Esophagus squamous epithelium (tissue), 5 donors: ENCODE measurements at regions not wholly inside any gene's neighbourhood (a gene's known extent, or its start where the extent isn't known, plus 50 kb on each side); places are given as distances from the start of the nearest gene placed in this dataset.

Source experiments
- DNase-seq: peaks from one replicate; lab custom pipeline; 2025; lab: John Stamatoyannopoulos, UW
- H3K27ac ChIP-seq, 4 donors: fragments of 200-600 bp; sonication (generic); one replicate each; pipeline ENCODE4 v1.5.1; 2016 to 2019; ENCODE audit warnings: mild to moderate bottlenecking in 1 of 4
- H3K27me3 ChIP-seq, 4 donors: fragments of 200-600 bp; sonication (generic); 1 replicate in 3 of 4; 2 replicates in 1 of 4; pipeline versions ENCODE4 v1.5.1 to v1.6.0; 2017 to 2021; ENCODE audit warnings: antibody characterized with exemption in 1 of 4
- H3K36me3 ChIP-seq, 3 donors: fragments of 200-600 bp; sonication (generic); one replicate each; pipeline ENCODE4 v1.5.1; 2016 to 2019
- H3K4me1 ChIP-seq, 3 donors: fragments of 200-600 bp; sonication (generic); one replicate each; pipeline ENCODE4 v1.5.1; 2017 to 2019
- H3K4me3 ChIP-seq, 4 donors: fragments of 200-600 bp; sonication (generic); 1 replicate in 3 of 4; 2 replicates in 1 of 4; pipeline ENCODE4 v1.5.1; 2016 to 2019; ENCODE audit warnings: mild to moderate bottlenecking in 2 of 4, moderate library complexity in 1 of 4
- H3K9me3 ChIP-seq, 3 donors: fragments of 200-600 bp; sonication (generic); one replicate each; pipeline ENCODE4 v1.5.1; 2016 to 2019
- POLR2A ChIP-seq, 4 donors: fragments of 450-650 bp; IDR thresholded peaks; one replicate each; pipeline ENCODE4 v1.6.1; 2017; ENCODE audit warnings: antibody characterized with exemption in 4 of 4, mild to moderate bottlenecking in 4 of 4, moderate library complexity in 3 of 4
- WGBS, 2 donors: methylation state at CpG; one replicate each; pipeline ENCODE4 v1.1.5; 2018; 5-methylcytosine and 5-hydroxymethylcytosine counted together
- intact Hi-C: fragments of 100-400 bp; cut with DNase I; formaldehyde crosslinking; loops from one replicate; pipeline ENCODE4 v1.15.0; 2022
- TF ChIP-seq, protein P1 (sequence below), 6 experiments: fragments of 450-650 bp in 4 of 6; fragments of 200-600 bp in 2 of 6; sonication (generic) in 2 of 6; IDR thresholded peaks; one replicate each; pipeline ENCODE4 v1.5.1; 2016 to 2019; ENCODE audit warnings: antibody characterized with exemption in 6 of 6, mild to moderate bottlenecking in 4 of 6, moderate library complexity in 4 of 6
- donor health status: DM: yes; HTN: yes; CAD: no.

DNA sequence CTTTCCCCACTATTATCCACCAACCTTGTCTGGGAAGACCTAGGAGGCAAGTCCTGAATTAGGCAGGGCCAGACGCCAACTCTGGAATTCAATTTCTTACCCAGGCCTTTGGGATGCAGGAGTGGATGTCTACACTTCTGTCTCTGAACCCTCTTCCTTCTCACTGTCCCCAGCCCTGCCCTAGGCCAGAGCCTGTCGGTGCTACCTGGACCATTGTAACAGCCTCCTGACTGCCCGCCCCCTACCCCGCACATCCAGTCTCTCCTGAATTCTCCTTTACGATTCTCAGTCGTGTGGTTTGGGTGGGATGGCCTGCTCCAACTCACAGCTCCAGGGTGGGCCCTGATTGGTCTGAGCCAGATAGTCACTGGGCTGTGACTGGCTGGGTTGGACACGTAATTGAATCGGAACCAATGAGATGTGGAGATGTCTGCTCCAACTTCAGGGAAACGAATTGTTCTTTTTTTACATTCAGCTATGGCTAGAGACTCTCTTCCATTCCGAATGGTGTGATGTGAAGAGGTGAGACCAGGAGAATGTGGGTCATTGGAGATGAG lies 304.6 kb downstream of the PTPRU start:
- Histone ChIP-seq H3K4me3 (no peak overlapping the region), H3K9me3 (no peaks in the 10 kb centered on the region), H3K27ac (no peak overlapping the region), H3K4me1 (no peaks in the 10 kb centered on the region), H3K36me3 (no peaks in the 10 kb centered on the region), H3K27me3 (peaks cover 0 to 10% (median 0%) of the 10 kb centered on the region in 4 donors)
- TF ChIP-seq, protein P1, sequence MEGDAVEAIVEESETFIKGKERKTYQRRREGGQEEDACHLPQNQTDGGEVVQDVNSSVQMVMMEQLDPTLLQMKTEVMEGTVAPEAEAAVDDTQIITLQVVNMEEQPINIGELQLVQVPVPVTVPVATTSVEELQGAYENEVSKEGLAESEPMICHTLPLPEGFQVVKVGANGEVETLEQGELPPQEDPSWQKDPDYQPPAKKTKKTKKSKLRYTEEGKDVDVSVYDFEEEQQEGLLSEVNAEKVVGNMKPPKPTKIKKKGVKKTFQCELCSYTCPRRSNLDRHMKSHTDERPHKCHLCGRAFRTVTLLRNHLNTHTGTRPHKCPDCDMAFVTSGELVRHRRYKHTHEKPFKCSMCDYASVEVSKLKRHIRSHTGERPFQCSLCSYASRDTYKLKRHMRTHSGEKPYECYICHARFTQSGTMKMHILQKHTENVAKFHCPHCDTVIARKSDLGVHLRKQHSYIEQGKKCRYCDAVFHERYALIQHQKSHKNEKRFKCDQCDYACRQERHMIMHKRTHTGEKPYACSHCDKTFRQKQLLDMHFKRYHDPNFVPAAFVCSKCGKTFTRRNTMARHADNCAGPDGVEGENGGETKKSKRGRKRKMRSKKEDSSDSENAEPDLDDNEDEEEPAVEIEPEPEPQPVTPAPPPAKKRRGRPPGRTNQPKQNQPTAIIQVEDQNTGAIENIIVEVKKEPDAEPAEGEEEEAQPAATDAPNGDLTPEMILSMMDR (IDR thresholded peaks at IDR 0.05), result no peak
- no peak for TF ChIP-seq POLR2A (IDR thresholded peaks at IDR 0.05)
- no peak for DNase-seq
- 83 to 87% methylated on average over 5 to 10 of the region's 10 CpGs for WGBS, 2 donors
- intact Hi-C loops, result no loop called here

DNA sequence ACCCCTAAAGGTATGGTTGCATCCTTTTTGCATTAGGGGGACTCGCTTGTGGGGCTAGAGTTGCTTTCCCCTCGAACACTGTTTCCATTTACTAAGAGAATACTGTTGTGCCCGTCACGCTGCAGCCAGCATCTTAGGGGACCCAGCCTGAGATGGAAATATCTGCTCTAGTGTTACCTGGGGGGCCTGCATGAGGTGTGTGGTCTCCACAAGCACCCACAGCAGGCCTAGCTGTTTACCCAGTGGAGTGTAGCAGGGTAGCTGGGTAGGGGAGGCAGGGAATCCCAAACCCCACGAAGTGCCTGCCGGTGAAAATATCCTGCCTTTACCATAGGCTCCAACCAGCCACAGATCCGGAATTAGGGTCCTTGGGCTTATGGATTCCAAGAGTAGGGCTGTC lies 303.6 kb downstream of the PTPRU start:
- Histone ChIP-seq H3K4me3 (no peak overlapping the region), H3K36me3 (no peaks in the 10 kb centered on the region), H3K27me3 (peaks cover 0 to 10% (median 0%) of the 10 kb centered on the region in 4 donors), H3K4me1 (no peaks in the 10 kb centered on the region), H3K27ac (no peak overlapping the region), H3K9me3 (no peaks in the 10 kb centered on the region)
- DNase-seq, result no peak
- TF ChIP-seq, protein P1 (IDR thresholded peaks at IDR 0.05), result no peak
- TF ChIP-seq POLR2A (IDR thresholded peaks at IDR 0.05), result no peak
- 74 to 76% methylated on average over 3 to 4 of the region's 7 CpGs for WGBS, 2 donors
- intact Hi-C loops, result no loop called here

DNA sequence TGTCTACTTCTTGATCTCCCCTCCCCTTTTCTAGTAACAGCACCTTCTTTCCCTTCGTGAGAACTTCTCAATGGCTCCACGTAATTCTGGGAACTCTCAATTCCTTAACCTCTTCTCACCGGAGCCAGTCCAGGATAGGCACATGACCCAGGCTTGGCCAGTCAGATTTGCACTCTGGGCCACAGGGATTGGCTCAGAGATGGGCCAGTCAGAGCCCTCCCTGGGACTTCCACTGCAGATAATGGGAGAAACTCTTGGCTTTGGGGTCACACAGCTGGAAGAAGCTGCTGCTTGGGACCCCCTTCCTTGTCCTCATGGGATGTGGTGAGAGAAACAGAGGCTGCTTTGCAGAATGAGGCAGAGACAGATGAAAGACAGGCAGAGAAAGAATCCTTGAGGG lies 302.3 kb downstream of the PTPRU start:
- DNase-seq, result no peak
- H3K4me1 ChIP-seq, result no peaks in the 10 kb centered on the region
- H3K27me3 ChIP-seq, result peaks cover 0 to 15% (median 0%) of the 10 kb centered on the region in 4 donors
- WGBS, 2 donors, result 38 to 56% methylated on average over 3 of the region's 3 CpGs
- H3K4me3 ChIP-seq, result no peak overlapping the region
- H3K36me3 ChIP-seq, result no peaks in the 10 kb centered on the region
- no peak overlapping the region for H3K27ac ChIP-seq
- intact Hi-C loops, result no loop called here
- no peak for TF ChIP-seq POLR2A (IDR thresholded peaks at IDR 0.05)
- TF ChIP-seq, protein P1 (IDR thresholded peaks at IDR 0.05), result no peak
- no peaks in the 10 kb centered on the region for H3K9me3 ChIP-seq

DNA sequence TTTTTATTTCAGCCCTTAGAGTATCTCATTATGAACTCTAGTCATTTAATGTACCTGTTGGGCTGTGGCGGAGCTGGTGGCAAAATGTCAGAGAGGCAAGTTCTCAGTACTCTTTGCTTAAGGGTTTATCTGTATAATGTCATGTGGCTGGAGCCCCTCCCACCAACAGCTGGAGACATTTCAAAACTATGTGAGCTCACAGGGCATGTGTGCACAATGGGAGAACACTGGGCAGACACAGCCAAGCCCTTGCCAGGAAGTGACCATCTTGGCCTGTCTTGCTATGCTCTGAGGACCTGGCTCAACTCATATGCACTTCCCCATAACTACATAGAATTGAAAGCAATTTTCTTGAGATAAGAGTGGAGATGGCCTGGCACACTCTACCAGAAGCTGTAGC lies 296.4 kb downstream of the PTPRU start:
- Histone ChIP-seq H3K4me1 (no peaks in the 10 kb centered on the region), H3K27me3 (peaks cover 0 to 12% (median 0%) of the 10 kb centered on the region in 4 donors), H3K27ac (no peak overlapping the region), H3K4me3 (no peak overlapping the region), H3K36me3 (no peaks in the 10 kb centered on the region), H3K9me3 (peaks cover 0 to 12% (median 0%) of the 10 kb centered on the region in 3 donors)
- TF ChIP-seq, protein P1 (IDR thresholded peaks at IDR 0.05), result no peak
- 71 to 100% methylated on average over 1 of the region's 1 CpG for WGBS, 2 donors
- intact Hi-C loops, result no loop called here
- no peak for DNase-seq

DNA sequence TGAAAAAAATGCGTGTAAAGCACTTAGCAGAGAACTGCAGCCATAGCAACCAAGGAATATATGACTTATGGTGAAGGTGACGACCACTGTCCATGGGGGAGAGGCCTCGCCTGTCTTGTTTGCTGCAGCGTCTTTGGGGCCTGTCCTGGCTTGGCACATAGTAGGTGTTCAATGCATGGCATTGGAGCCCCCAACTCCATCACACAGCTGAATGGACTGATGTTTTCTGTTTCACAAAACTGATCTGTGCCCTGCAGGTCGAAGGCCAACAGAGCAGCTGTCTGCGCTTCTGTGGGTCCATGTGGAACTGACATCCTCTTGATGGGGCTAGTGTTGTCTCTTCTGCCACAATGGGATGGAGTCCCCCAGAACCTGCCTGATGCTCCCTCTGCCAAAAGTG lies 296.0 kb downstream of the PTPRU start:
- 66 to 79% methylated on average over 6 of the region's 6 CpGs for WGBS, 2 donors
- peaks cover 0 to 12% (median 0%) of the 10 kb centered on the region in 3 donors for H3K9me3 ChIP-seq
- no peaks in the 10 kb centered on the region for H3K36me3 ChIP-seq
- DNase-seq, result no peak
- no peak overlapping the region for H3K4me3 ChIP-seq
- H3K27me3 ChIP-seq, result peaks cover 0 to 16% (median 0%) of the 10 kb centered on the region in 4 donors
- intact Hi-C loops, result no loop called here
- no peaks in the 10 kb centered on the region for H3K4me1 ChIP-seq
- no peak overlapping the region for H3K27ac ChIP-seq
- no peak for TF ChIP-seq POLR2A (IDR thresholded peaks at IDR 0.05)
- TF ChIP-seq, protein P1 (IDR thresholded peaks at IDR 0.05), result no peak
